K562 (cell line): ENCODE measurements at regions not wholly inside any gene's neighbourhood (a gene's known extent, or its start where the extent isn't known, plus 50 kb on each side); places are given as distances from the start of the nearest gene placed in this dataset.

Experiments
- ARNT ChIP-seq, 2 experiments: fragments of 450-650 bp; IDR thresholded peaks; 2 replicates each; pipeline ENCODE4 v1.6.1; 2016; ENCODE audit warnings: mild to moderate bottlenecking in 1 of 2
- GABPA ChIP-seq: fragments of 200-800 bp; sonication (Bioruptor generic); conservative IDR thresholded peaks from 2 replicates; pipeline ENCODE4 v1.6.1; 2016; ENCODE audit warnings: low read depth, missing genetic modification characterization, missing compliant biosample characterization
- GABPB1 ChIP-seq: sonication (generic); formaldehyde crosslinking; IDR thresholded peaks from 2 replicates; pipeline ENCODE4 v1.8.0; 2022; ENCODE audit warnings: mild to moderate bottlenecking, missing genetic modification reagents
- MYNN ChIP-seq, 2 experiments: sonication (generic); formaldehyde crosslinking in 1 of 2; IDR thresholded peaks; 2 replicates each; pipeline versions ENCODE4 v1.5.0 to v1.6.1; 2016 to 2020; ENCODE audit warnings: antibody characterized with exemption in 1 of 2, missing genetic modification reagents in 1 of 2
- POLR2A ChIP-seq: fragments of 450-650 bp; conservative IDR thresholded peaks from 2 replicates; pipeline ENCODE4 v1.6.1; 2016
- SP1 ChIP-seq: sonication (generic); formaldehyde crosslinking; IDR thresholded peaks from 2 replicates; pipeline ENCODE4 v1.8.1; 2022; ENCODE audit warnings: mild to moderate bottlenecking, missing genetic modification reagents
- USF2 ChIP-seq: sonication (generic); formaldehyde crosslinking; IDR thresholded peaks from 2 replicates; pipeline ENCODE4 v1.5.0; 2020; ENCODE audit warnings: missing genetic modification reagents
- ZNF551 ChIP-seq: fragments of 250-450 bp; sonication (Bioruptor Pico); IDR thresholded peaks from 2 replicates; pipeline ENCODE4 v1.5.0; 2021; ENCODE audit warnings: mild to moderate bottlenecking, moderate library complexity

- no peak for TF ChIP-seq ZNF551 (CRISPR knock-in tag)
- TF ChIP-seq POLR2A: no peak
- TF ChIP-seq GABPA (tag): no peak
- no peak for TF ChIP-seq ARNT (IDR thresholded peaks at IDR 0.05)
- no peak for TF ChIP-seq GABPB1 (CRISPR knock-in tag)
- TF ChIP-seq MYNN (IDR thresholded peaks at IDR 0.05): no peak
- TF ChIP-seq MYNN (CRISPR knock-in tag; IDR thresholded peaks at IDR 0.05): no peak
- TF ChIP-seq SP1 (CRISPR knock-in tag): no peak
- no peak for TF ChIP-seq USF2 (CRISPR knock-in tag)
Observed at GRCh38 chr5:16315501-16315900, 135.9 kb upstream of the MARCHF11 start.
